ENCODE measurements at regions not wholly inside any gene's neighbourhood (a gene's known extent, or its start where the extent isn't known, plus 50 kb on each side); places are given as distances from the start of the nearest gene placed in this dataset.
A peak's percentile ranks its signal among the peaks of the same experiment; 100 is the strongest.

- Histone ChIP-seq H3K4me2 (replicated peaks; ENCODE audit: low read depth, low read length, poor library complexity, severe bottlenecking) (peak overlapping the region; percentile 57), H3K4me3 (ENCODE audit: control extremely low read depth in 1 of 5, extremely low read depth in 1 of 5, insufficient read depth in 1 of 5, low read depth in 2 of 5, low read length in 4 of 5) (no peak overlapping the region), H3K36me3 (replicated peaks in 1 of 2; ENCODE audit: control extremely low read depth in 1 of 2, control insufficient read depth in 1 of 2, extremely low read depth in 1 of 2, insufficient read depth in 2 of 2, low read length in 1 of 2) (no peaks in the 10 kb centered on the region), H3K79me2 (ENCODE audit: control insufficient read depth, insufficient read depth, low read length) (peaks cover 12% of the 10 kb centered on the region), H4K20me1 (ENCODE audit: control insufficient read depth, insufficient read depth, low read length, poor library complexity, severe bottlenecking) (no peaks in the 10 kb centered on the region), H3K9ac (ENCODE audit: low read length) (no peak overlapping the region), H3K4me1 (ENCODE audit: control insufficient read depth in 2 of 2, insufficient read depth in 2 of 2, low read length in 2 of 2) (peaks cover 24 to 28% of the 10 kb centered on the region in 2 donors), H2AFZ (ENCODE audit: insufficient read depth, low read depth, low read length, poor library complexity, severe bottlenecking) (peak overlapping the region; percentile 59), H3K27me3 (replicated peaks in 1 of 4; ENCODE audit: control extremely low read depth in 1 of 4, control insufficient read depth in 3 of 4, insufficient read depth in 4 of 4, low read length in 3 of 4) (no peaks in the 10 kb centered on the region), H3K9me3 (ENCODE audit: control extremely low read depth in 1 of 3, control insufficient read depth in 2 of 3, insufficient read depth in 1 of 3, low read length in 2 of 3) (no peaks in the 10 kb centered on the region), H3K27ac (ENCODE audit: low read length in 2 of 2) (no peak overlapping the region)
- DNase-seq: peak; percentile 63
- WGBS (ENCODE audit: insufficient coverage): 7% methylated on average over 13 of the region's 15 CpGs
- H3K9me3 Mint-ChIP-seq (ENCODE audit: insufficient read depth): no peaks in the 10 kb centered on the region
- peak; percentile 87 for ATAC-seq (ENCODE audit: low read depth)
- ChIA-PET CTCF (interaction anchor here (0.5 to 6.1 kb wide), 11 partner anchors 8 to 204 kb away, joined by 3 to 44 read pairs (median 4); no protein-coding TSS in a partner anchor), POLR2A (interaction anchor here (1.3 to 1.6 kb wide), 2 partner anchors 92 to 156 kb away, joined by 3 to 4 read pairs; partner anchors contain the start of gene IKZF1)
- H3K4me1 Mint-ChIP-seq: peaks cover 37% of the 10 kb centered on the region
- peak overlapping the region; percentile 20 for H3K4me3 Mint-ChIP-seq
- H3K27ac Mint-ChIP-seq: peak overlapping the region; percentile 59
- intact Hi-C loops (cut with micrococcal nuclease): no loop called here
- H3K27me3 Mint-ChIP-seq: no peaks in the 10 kb centered on the region
- no peak for TF ChIP-seq EZH2 (IDR thresholded peaks at IDR 0.05; ENCODE audit: borderline replicate concordance, insufficient read depth, low read depth, low read length, poor library complexity, severe bottlenecking)
- no peak for TF ChIP-seq CTCF (IDR thresholded peaks at IDR 0.05)
Observed at GRCh38 chr7:50212666-50213621, 91.6 kb upstream of the IKZF1 start.

DNA sequence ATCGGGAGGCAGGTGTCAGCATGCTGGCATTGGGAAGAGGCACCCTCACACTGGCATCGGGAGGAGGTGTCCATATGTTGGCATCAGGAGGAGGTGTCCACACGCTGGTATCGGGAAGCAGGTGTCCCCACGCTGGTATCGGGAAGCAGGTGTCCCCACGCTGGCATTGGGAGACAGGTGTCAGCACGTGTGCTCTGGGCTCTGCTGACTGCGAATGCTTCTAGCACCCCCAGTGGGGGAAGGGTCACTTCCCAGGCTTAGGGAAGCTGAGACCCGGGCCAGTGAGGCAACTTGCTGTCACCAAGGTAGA, 92.5 kb upstream of the IKZF1 start:
- H3K4me3 ChIP-seq (ENCODE audit: control extremely low read depth in 1 of 5, extremely low read depth in 1 of 5, insufficient read depth in 1 of 5, low read depth in 2 of 5, low read length in 4 of 5): no peak overlapping the region
- peaks cover 24 to 28% of the 10 kb centered on the region in 2 donors for H3K4me1 ChIP-seq (ENCODE audit: control insufficient read depth in 2 of 2, insufficient read depth in 2 of 2, low read length in 2 of 2)
- DNase-seq: no peak
- ChIA-PET POLR2A (interaction anchor here (1.3 kb wide), 1 partner anchor 93 kb away, joined by 3 read pairs; the partner anchor contains the start of gene IKZF1), CTCF (interaction anchor here (1.1 to 6.1 kb wide), 5 partner anchors 93 to 205 kb away, joined by 3 to 44 read pairs (median 5); partner anchors contain the start of gene IKZF1)
- Mint-ChIP-seq H3K4me3 (no peak overlapping the region), H3K27ac (no peak overlapping the region), H3K9me3 (ENCODE audit: insufficient read depth) (no peaks in the 10 kb centered on the region), H3K4me1 (peaks cover 42% of the 10 kb centered on the region), H3K27me3 (no peaks in the 10 kb centered on the region)
- no peaks in the 10 kb centered on the region for H3K9me3 ChIP-seq (ENCODE audit: control extremely low read depth in 1 of 3, control insufficient read depth in 2 of 3, insufficient read depth in 1 of 3, low read length in 2 of 3)
- ATAC-seq (ENCODE audit: low read depth): no peak
- no peak overlapping the region for H3K9ac ChIP-seq (ENCODE audit: low read length)
- H3K79me2 ChIP-seq (ENCODE audit: control insufficient read depth, insufficient read depth, low read length): peaks cover 15% of the 10 kb centered on the region
- no peak overlapping the region for H3K27ac ChIP-seq (ENCODE audit: low read length in 2 of 2)
- intact Hi-C loops (cut with micrococcal nuclease): no loop called here
- no peaks in the 10 kb centered on the region for H3K36me3 ChIP-seq (replicated peaks in 1 of 2; ENCODE audit: control extremely low read depth in 1 of 2, control insufficient read depth in 1 of 2, extremely low read depth in 1 of 2, insufficient read depth in 2 of 2, low read length in 1 of 2)
- WGBS (ENCODE audit: insufficient coverage): 84% methylated on average over 8 of the region's 10 CpGs
- H3K4me2 ChIP-seq (replicated peaks; ENCODE audit: low read depth, low read length, poor library complexity, severe bottlenecking): no peak overlapping the region
- no peaks in the 10 kb centered on the region for H3K27me3 ChIP-seq (replicated peaks in 1 of 4; ENCODE audit: control extremely low read depth in 1 of 4, control insufficient read depth in 3 of 4, insufficient read depth in 4 of 4, low read length in 3 of 4)
- H2AFZ ChIP-seq (ENCODE audit: insufficient read depth, low read depth, low read length, poor library complexity, severe bottlenecking): no peak overlapping the region
- TF ChIP-seq EZH2 (IDR thresholded peaks at IDR 0.05; ENCODE audit: borderline replicate concordance, insufficient read depth, low read depth, low read length, poor library complexity, severe bottlenecking) (no peak), CTCF (IDR thresholded peaks at IDR 0.05) (no peak)
- H4K20me1 ChIP-seq (ENCODE audit: control insufficient read depth, insufficient read depth, low read length, poor library complexity, severe bottlenecking): no peaks in the 10 kb centered on the region

Measured in B cell (primary cell).